Adrenal gland (tissue), 9 donors: ENCODE measurements at regions not wholly inside any gene's neighbourhood (a gene's known extent, or its start where the extent isn't known, plus 50 kb on each side); places are given as distances from the start of the nearest gene placed in this dataset.

ENCODE experiments used
- DNase-seq, 7 donors: peaks; one replicate each; pipeline ENCODE4 v3.0.0-alpha.2; 2019 to 2020
- H3K27ac ChIP-seq, 5 donors: fragments of 200-600 bp; sonication (generic) in 4 of 5; 1 replicate in 3 of 5; 2 replicates in 2 of 5; pipeline versions ENCODE4 v1.5.1 to v1.8.0; 2016 to 2020; ENCODE audit warnings: mild to moderate bottlenecking in 1 of 5
- H3K27me3 ChIP-seq: fragments of 200-600 bp; 2 replicates; pipeline ENCODE4 v1.8.0; 2021
- H3K36me3 ChIP-seq, 2 donors: fragments of 200-600 bp; replicated peaks in 1 of 2; 1 replicate in 1 of 2; 2 replicates in 1 of 2; pipeline versions ENCODE4 v1.5.1 to v1.8.0; 2018 to 2022
- H3K4me1 ChIP-seq, 2 donors: fragments of 200-600 bp; replicated peaks in 1 of 2; 1 replicate in 1 of 2; 2 replicates in 1 of 2; pipeline versions ENCODE4 v1.5.1 to v1.8.0; 2018 to 2021
- H3K4me3 ChIP-seq, 4 donors: fragments of 200-600 bp; sonication (generic) in 3 of 4; one replicate each; pipeline ENCODE4 v1.5.1; 2016 to 2018
- H3K9me3 ChIP-seq, 3 donors: fragments of 200-600 bp; sonication (generic) in 1 of 3; replicated peaks in 1 of 3; 1 replicate in 2 of 3; 2 replicates in 1 of 3; pipeline versions ENCODE4 v1.5.1 to v1.8.0; 2016 to 2021
- CTCF ChIP-seq, 6 experiments: fragments of 450-650 bp in 4 of 6; fragments of 200-600 bp in 2 of 6; sonication (generic) in 1 of 6; IDR thresholded peaks; 1 replicate in 5 of 6; 2 replicates in 1 of 6; pipeline versions ENCODE4 v1.5.1 to v1.8.0; 2016 to 2021; ENCODE audit warnings: antibody characterized with exemption in 6 of 6, mild to moderate bottlenecking in 2 of 6, moderate library complexity in 1 of 6
- POLR2A ChIP-seq, 2 donors: fragments of 450-650 bp; IDR thresholded peaks; one replicate each; pipeline ENCODE4 v1.6.1; 2017; ENCODE audit warnings: antibody characterized with exemption in 2 of 2, mild to moderate bottlenecking in 2 of 2, moderate library complexity in 1 of 2
- WGBS, 4 donors: extraction: QIAGEN DNeasy Blood & Tissue Kit in 2 of 4; methylation state at CpG; one replicate each; pipeline versions ENCODE4 v1.1.5 to v1.1.7; 2013 to 2017; 5-methylcytosine and 5-hydroxymethylcytosine counted together
- intact Hi-C, 2 donors: fragments of 100-400 bp; cut with DNase I; formaldehyde crosslinking; loops; one replicate each; pipeline versions ENCODE4 v1.14.1 to v1.15.0; 2022 to 2023
- donor health status: healthy with polysubstance abuse.
- donor health status: Bipolar disorder and iron deficiency.
- donor health status: DM: yes; HTN: yes; CAD: no.
- donor health status: DM: no; HTN: no; CAD: no.
- donor health status: DM: no; HTN: no; CAD: no.

- no peak overlapping the region for H3K4me3 ChIP-seq
- 92 to 97% (median 95%) methylated on average over 5 of the region's 5 CpGs for WGBS, 4 donors
- H3K36me3 ChIP-seq: no peaks in the 10 kb centered on the region
- DNase-seq: no peak
- H3K27me3 ChIP-seq: no peaks in the 10 kb centered on the region
- no peak for TF ChIP-seq POLR2A (IDR thresholded peaks at IDR 0.05)
- no peak for TF ChIP-seq CTCF (IDR thresholded peaks at IDR 0.05)
- no peaks in the 10 kb centered on the region for H3K4me1 ChIP-seq
- no peak overlapping the region for H3K27ac ChIP-seq
- H3K9me3 ChIP-seq: no peaks in the 10 kb centered on the region
- intact Hi-C loops: no loop called here
Measured at GRCh38 chr20:54282625-54283024, 74.7 kb downstream of the PFDN4 start.

- intact Hi-C loops: no loop called here
- TF ChIP-seq POLR2A (IDR thresholded peaks at IDR 0.05) (no peak), CTCF (IDR thresholded peaks at IDR 0.05) (no peak)
- no peak for DNase-seq
- Histone ChIP-seq H3K4me1 (no peaks in the 10 kb centered on the region), H3K9me3 (no peaks in the 10 kb centered on the region), H3K36me3 (no peaks in the 10 kb centered on the region), H3K4me3 (no peak overlapping the region), H3K27me3 (no peaks in the 10 kb centered on the region), H3K27ac (no peak overlapping the region)
- WGBS, 4 donors: 85 to 95% (median 87%) methylated on average over 2 of the region's 2 CpGs
Measured at GRCh38 chr20:54283253-54283652, 75.4 kb downstream of the PFDN4 start.

- Histone ChIP-seq H3K36me3 (no peaks in the 10 kb centered on the region), H3K9me3 (no peaks in the 10 kb centered on the region), H3K4me3 (no peak overlapping the region), H3K27me3 (no peaks in the 10 kb centered on the region), H3K27ac (no peak overlapping the region), H3K4me1 (no peaks in the 10 kb centered on the region)
- no peak for TF ChIP-seq POLR2A (IDR thresholded peaks at IDR 0.05)
- TF ChIP-seq CTCF (IDR thresholded peaks at IDR 0.05): no peak
- intact Hi-C loops: no loop called here
- no peak for DNase-seq
- WGBS, 4 donors: 65 to 73% (median 68%) methylated on average over 5 of the region's 5 CpGs
Measured at GRCh38 chr20:54284928-54285704, 77.2 kb downstream of the PFDN4 start.

GRCh38 chr20:54290636-54291035, 82.7 kb downstream of the PFDN4 start:
- no peak for TF ChIP-seq POLR2A (IDR thresholded peaks at IDR 0.05)
- TF ChIP-seq CTCF (IDR thresholded peaks at IDR 0.05): no peak
- Histone ChIP-seq H3K27ac (no peak overlapping the region), H3K27me3 (no peaks in the 10 kb centered on the region), H3K36me3 (no peaks in the 10 kb centered on the region), H3K4me1 (no peaks in the 10 kb centered on the region), H3K9me3 (no peaks in the 10 kb centered on the region), H3K4me3 (no peak overlapping the region)
- WGBS, 4 donors: 82 to 91% (median 85%) methylated on average over 6 of the region's 6 CpGs
- no peak for DNase-seq
- intact Hi-C loops: no loop called here
